Panc1 (cell line): ENCODE measurements at regions not wholly inside any gene's neighbourhood (a gene's known extent, or its start where the extent isn't known, plus 50 kb on each side); places are given as distances from the start of the nearest gene placed in this dataset.

Experiments
- ATAC-seq: fragments of 200-7000 bp; cut with Tn5 transposase; 2 replicates; pipeline ENCODE4 v1.9.1; 2020; ENCODE audit warnings: mild to moderate bottlenecking, moderate library complexity
- BruUV-seq: library from RNA; stranded (reverse); fragments of 400-500 nt; replicated peaks from 2 replicates; lab custom pipeline; 2021; lab: Mats Ljungman, UMichigan
- CTCF ChIA-PET: fragments of 300-600 bp; sonication (Branson Sonifier 250); formaldehyde crosslinking; loops from one replicate; lab custom pipeline; 2022; ENCODE audit warnings: antibody characterized with exemption; lab: Charles Lee
- POLR2A ChIA-PET: fragments of 300-600 bp; sonication (Branson Sonifier 250); formaldehyde crosslinking; loops from one replicate; lab custom pipeline; 2022; ENCODE audit warnings: antibody characterized with exemption; lab: Charles Lee
- DNase-seq: peaks from one replicate; pipeline ENCODE4 v3.0.0-alpha.2; 2010; ENCODE audit warnings: low read depth, low spot score
- H3K27ac ChIP-seq: 2 replicates; pipeline ENCODE4 v1.5.1; 2011; ENCODE audit warnings: mild to moderate bottlenecking, low read length, inconsistent platforms
- H3K27me3 ChIP-seq: fragments of 200-500 bp; sonication (Bioruptor generic); 2 replicates; pipeline ENCODE4 v1.6.0; 2014; ENCODE audit warnings: low read length, inconsistent platforms; ENCODE audit not compliant: control insufficient read depth, insufficient read depth
- H3K36me3 ChIP-seq: fragments of 200-500 bp; sonication (Bioruptor generic); 2 replicates; pipeline ENCODE4 v1.5.1; 2014; ENCODE audit warnings: inconsistent platforms, mild to moderate bottlenecking, low read length, moderate library complexity; ENCODE audit not compliant: control insufficient read depth, insufficient read depth
- H3K4me1 ChIP-seq: 2 replicates; pipeline ENCODE4 v1.5.1; 2011; ENCODE audit warnings: inconsistent platforms, mild to moderate bottlenecking, low read length, moderate library complexity; ENCODE audit not compliant: control insufficient read depth, insufficient read depth
- H3K4me3 ChIP-seq, 2 experiments: 2 replicates each; pipeline ENCODE4 v1.5.1; 2011 to 2012; ENCODE audit warnings: low read depth in 2 of 2, low read length in 2 of 2, mild to moderate bottlenecking in 2 of 2, inconsistent platforms in 1 of 2, moderate library complexity in 1 of 2
- H3K9me3 ChIP-seq: fragments of 200-500 bp; sonication (Bioruptor generic); 2 replicates; pipeline ENCODE4 v1.5.1; 2014; ENCODE audit warnings: low read depth, mild to moderate bottlenecking, inconsistent platforms, low read length, moderate library complexity; ENCODE audit not compliant: control insufficient read depth, insufficient read depth
- POLR2AphosphoS5 ChIP-seq: IDR thresholded peaks from 2 replicates; pipeline ENCODE4 v1.6.1; 2012; ENCODE audit warnings: mild to moderate bottlenecking, low read depth, low read length, moderate library complexity
- REST ChIP-seq, 2 experiments: IDR thresholded peaks; 2 replicates each; pipeline ENCODE4 v1.6.1; 2011 to 2012; ENCODE audit warnings: low read depth in 2 of 2, control low read depth in 1 of 2, low read length in 1 of 2, mild to moderate bottlenecking in 1 of 2, moderate library complexity in 1 of 2; ENCODE audit not compliant: insufficient read depth in 1 of 2
- SIN3A ChIP-seq: IDR thresholded peaks from 2 replicates; pipeline ENCODE4 v1.6.1; 2012; ENCODE audit warnings: low read depth, mild to moderate bottlenecking, low read length, moderate library complexity, borderline replicate concordance; ENCODE audit not compliant: insufficient read depth
- TCF7L2 ChIP-seq: IDR thresholded peaks from 2 replicates; pipeline ENCODE4 v1.6.1; 2011; ENCODE audit warnings: mild to moderate bottlenecking, low read depth, low read length, inconsistent platforms
- in situ Hi-C: cut with HindIII; loops from 2 replicates; pipeline ENCODE4 v1.10.0; 2016; ENCODE audit warnings: low sequenced_read_pairs, low pct_unique_long_range_greater_than_20kb
- intact Hi-C: fragments of 100-400 bp; cut with micrococcal nuclease; formaldehyde crosslinking; loops from one replicate; pipeline ENCODE4 v1.10.0; 2022; ENCODE audit not compliant: unreplicated experiment
- TF ChIP-seq, protein P1 (sequence below): fragments of 450-650 bp; IDR thresholded peaks from 2 replicates; pipeline ENCODE4 v1.5.1; 2017; ENCODE audit warnings: mild to moderate bottlenecking

- intact Hi-C loops = no loop called here
- ATAC-seq = no peak
Observed at GRCh38 chr1:216793973-216794372, 70.7 kb upstream of the ESRRG start.

DNA sequence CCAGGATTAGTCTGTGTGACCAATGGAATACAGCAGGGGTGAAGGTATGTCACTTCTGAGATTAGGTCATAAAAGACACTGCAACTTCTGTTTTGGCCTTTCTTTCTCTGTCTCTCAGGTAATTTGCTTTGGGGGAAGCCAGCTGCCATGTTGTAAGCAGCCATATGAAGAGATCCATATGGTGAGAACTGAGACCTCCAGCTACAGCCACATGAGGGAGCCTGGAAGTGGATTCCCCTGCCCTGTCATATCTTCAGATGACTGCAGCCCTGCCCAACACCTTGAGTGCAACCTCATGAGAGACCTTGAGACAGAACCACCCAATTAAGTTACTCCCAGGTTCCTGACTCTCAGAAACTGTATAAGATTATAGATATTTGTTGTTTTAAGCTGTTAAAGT lies 70.1 kb upstream of the ESRRG start:
- no TSS peak for BruUV-seq
- Histone ChIP-seq H3K9me3 (no peaks in the 10 kb centered on the region), H3K27ac (no peak overlapping the region), H3K36me3 (no peaks in the 10 kb centered on the region), H3K4me1 (no peaks in the 10 kb centered on the region), H3K4me3 (no peak overlapping the region), H3K27me3 (no peaks in the 10 kb centered on the region)
- intact Hi-C loops = no loop called here
- ChIA-PET CTCF (no interaction called here), POLR2A (no interaction called here)
- ATAC-seq (no peak), DNase-seq (no peak)
- in situ Hi-C loops = no loop called here
- TF ChIP-seq SIN3A (no peak), TCF7L2 (no peak), POLR2AphosphoS5 (no peak), REST (IDR thresholded peaks at IDR 0.05; ENCODE audit: insufficient read depth in 1 of 2, low read depth in 2 of 2, low read length in 1 of 2) (no peak)
- TF ChIP-seq, protein P1, sequence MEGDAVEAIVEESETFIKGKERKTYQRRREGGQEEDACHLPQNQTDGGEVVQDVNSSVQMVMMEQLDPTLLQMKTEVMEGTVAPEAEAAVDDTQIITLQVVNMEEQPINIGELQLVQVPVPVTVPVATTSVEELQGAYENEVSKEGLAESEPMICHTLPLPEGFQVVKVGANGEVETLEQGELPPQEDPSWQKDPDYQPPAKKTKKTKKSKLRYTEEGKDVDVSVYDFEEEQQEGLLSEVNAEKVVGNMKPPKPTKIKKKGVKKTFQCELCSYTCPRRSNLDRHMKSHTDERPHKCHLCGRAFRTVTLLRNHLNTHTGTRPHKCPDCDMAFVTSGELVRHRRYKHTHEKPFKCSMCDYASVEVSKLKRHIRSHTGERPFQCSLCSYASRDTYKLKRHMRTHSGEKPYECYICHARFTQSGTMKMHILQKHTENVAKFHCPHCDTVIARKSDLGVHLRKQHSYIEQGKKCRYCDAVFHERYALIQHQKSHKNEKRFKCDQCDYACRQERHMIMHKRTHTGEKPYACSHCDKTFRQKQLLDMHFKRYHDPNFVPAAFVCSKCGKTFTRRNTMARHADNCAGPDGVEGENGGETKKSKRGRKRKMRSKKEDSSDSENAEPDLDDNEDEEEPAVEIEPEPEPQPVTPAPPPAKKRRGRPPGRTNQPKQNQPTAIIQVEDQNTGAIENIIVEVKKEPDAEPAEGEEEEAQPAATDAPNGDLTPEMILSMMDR = 0 out of 2 replicates have a peak, but pooled peaks have one; percentile 7

More at GRCh38 chr1:216793973-216794372, 70.7 kb upstream of the ESRRG start:
- no peak for DNase-seq
- Histone ChIP-seq H3K9me3 (no peaks in the 10 kb centered on the region), H3K4me3 (no peak overlapping the region), H3K27ac (no peak overlapping the region), H3K27me3 (no peaks in the 10 kb centered on the region), H3K36me3 (no peaks in the 10 kb centered on the region), H3K4me1 (no peaks in the 10 kb centered on the region)
- CTCF ChIA-PET = no interaction called here
- BruUV-seq = no TSS peak
- POLR2A ChIA-PET = no interaction called here
- in situ Hi-C loops = no loop called here
- TF ChIP-seq TCF7L2 (no peak), SIN3A (no peak), POLR2AphosphoS5 (no peak), REST (IDR thresholded peaks at IDR 0.05; ENCODE audit: insufficient read depth in 1 of 2, low read depth in 2 of 2, low read length in 1 of 2) (no peak)
- TF ChIP-seq, protein P1 = no peak
